ENCODE measurements at regions not wholly inside any gene's neighbourhood (a gene's known extent, or its start where the extent isn't known, plus 50 kb on each side); places are given as distances from the start of the nearest gene placed in this dataset.
A peak's percentile ranks its signal among the peaks of the same experiment; 100 is the strongest.

GRCh38 chr18:51580580-51580979, 383.1 kb upstream of the MEX3C start:
- DNase-seq (ENCODE audit: low read depth in 2 of 2), result no peak

- DNase-seq (ENCODE audit: low read depth in 2 of 2), result no peak
Measured at GRCh38 chr18:51582551-51582950, 385.1 kb upstream of the MEX3C start.

DNA sequence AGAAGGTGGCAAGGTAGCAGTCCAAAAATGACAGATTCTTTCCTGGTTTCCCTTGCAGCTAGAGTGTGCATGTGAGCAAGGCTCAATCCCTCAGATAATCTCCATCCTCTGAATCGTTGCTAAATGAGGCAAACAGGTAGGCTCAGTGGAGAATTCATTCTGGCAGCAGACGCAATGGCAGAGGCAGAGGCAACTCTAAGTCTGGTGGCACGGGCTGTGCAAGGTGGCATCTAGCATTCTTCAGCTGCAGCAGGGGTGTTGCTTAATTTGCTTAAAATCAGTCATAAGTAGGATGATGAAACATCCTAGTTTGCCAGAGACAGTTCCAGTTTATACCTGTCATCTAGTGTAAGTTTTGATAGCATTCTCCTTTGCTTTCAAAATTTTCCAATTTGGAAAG, 391.1 kb upstream of the MEX3C start:
- DNase-seq (ENCODE audit: low read depth in 2 of 2), result no peak

- no peak for DNase-seq (ENCODE audit: low read depth in 2 of 2)
Measured at GRCh38 chr18:51593931-51594330, 396.4 kb upstream of the MEX3C start.

- DNase-seq (ENCODE audit: low read depth in 2 of 2), result no peak
Measured at GRCh38 chr18:51603111-51603510, 405.6 kb upstream of the MEX3C start.

DNA sequence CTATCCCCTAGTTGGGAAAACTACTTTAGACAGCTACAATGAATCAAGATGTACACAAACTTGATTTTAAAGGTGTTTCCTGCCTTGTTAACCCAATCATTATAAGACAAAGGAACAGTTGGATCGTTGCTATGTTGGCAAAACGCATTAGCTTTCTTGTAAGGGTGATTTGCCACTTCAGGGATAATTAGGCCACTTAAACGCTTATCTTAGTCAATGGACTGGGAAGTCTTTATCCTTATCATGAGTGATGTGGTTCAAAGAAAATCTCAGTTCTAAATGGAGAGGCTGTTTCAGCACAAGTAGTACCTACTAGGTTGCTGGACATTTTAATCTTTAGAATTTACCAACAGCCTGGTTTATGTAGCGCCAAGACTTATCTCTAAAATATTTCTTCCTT, 406.1 kb upstream of the MEX3C start:
- DNase-seq (ENCODE audit: low read depth in 2 of 2), result no peak

DNA sequence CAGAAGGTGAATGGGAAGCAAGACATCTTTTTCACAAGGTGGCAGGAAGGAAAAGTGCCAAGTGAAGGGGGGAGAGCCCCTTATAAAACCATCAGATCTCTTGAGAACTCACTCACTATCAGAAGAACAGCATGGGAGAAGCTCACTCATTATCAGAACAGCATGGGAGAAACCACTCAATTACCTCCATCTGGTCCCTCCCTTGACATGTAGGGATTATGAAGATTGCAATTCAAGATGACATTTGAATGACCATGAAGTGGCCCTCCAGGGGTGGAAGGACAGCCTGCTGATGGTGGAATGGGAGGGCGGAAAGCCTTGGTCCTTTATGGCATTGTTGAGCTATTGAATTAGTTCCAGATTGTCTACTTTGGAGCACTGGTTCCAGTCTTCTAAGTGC, 413.0 kb upstream of the MEX3C start:
- no peak for DNase-seq (ENCODE audit: low read depth in 2 of 2)

- DNase-seq (ENCODE audit: low read depth in 2 of 2), result no peak
Measured at GRCh38 chr18:51611326-51611725, 413.8 kb upstream of the MEX3C start.

DNA sequence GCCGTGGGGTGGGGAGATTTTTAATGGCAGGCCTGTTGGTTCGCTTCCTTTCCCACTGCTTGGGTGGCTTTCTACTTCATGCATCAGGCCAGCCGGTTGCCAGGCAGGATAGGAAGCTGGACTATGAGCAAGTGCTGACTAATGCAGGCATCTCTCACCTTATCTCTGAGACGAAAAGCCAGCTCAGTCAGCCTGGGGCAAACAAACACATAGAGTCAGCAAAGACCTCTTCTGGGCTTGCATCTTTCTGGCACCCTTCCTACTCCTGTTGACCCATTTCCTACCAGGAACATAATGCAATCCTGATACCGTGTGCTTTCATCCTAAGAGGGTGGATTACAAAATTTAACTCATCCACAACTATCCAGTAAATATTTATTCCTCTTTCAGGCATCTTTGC, 416.6 kb upstream of the MEX3C start:
- no peak for DNase-seq (ENCODE audit: low read depth in 2 of 2)

GRCh38 chr18:51614967-51615571, 417.6 kb upstream of the MEX3C start:
- no peak for DNase-seq (ENCODE audit: low read depth in 2 of 2)

GRCh38 chr18:51617167-51617566, 419.7 kb upstream of the MEX3C start:
- DNase-seq (ENCODE audit: low read depth in 2 of 2), result no peak

DNA sequence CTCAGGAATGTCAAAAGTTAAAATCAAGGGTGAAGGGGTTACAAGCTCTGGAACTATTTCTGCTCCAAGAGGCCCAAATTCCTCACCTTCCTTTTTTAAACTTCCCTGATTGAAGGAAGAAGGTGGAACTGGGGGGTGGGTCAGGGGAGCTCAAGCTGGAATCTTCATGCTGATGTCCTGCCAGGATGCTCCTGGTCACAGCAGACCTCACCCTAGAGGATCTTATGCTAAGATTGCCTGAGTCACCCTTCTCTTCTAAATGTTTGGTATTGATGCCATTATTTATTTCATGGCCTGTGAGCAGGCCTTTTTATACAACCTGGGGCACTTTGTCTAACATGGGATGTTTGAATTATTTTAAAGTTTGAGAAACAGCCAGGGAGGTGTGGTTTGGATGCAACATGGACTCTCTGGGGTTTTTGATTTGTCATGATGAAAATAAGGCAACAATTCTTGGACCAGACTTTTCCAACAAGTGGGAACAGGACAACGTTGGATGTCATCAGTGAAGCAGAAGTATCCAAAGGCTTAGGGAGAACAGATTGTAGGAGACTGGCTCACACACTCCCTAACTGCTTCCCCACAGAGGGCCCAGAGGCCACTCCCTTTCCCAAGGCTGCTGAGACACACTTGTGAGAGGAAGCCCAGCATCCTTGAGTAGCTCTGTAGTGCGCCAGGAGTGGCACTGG, 420.2 kb upstream of the MEX3C start:
- DNase-seq (ENCODE audit: low read depth in 2 of 2), result no peak

DNA sequence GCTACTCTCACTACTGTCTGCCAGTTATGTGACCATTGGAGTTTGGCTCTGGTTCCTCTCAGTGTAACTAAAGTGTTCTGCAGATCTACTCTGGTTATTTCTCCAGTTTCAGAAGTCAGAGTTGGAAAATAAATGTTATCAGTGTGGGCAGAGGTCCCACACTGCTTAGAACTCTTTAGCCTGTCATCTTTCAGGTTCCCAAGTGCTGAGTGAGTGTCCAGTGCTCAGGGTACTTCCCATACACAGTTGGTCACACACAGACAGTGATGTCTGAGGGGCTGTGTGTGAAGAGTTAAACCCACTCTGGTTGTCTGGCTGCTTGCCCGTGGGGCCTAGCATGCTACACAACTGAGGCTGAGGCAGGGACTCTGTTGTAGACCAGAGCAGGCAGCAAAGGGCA, 421.8 kb upstream of the MEX3C start:
- DNase-seq (ENCODE audit: low read depth in 2 of 2), result no peak

- DNase-seq (ENCODE audit: low read depth in 2 of 2), result peak; percentile 20 to 21
Measured at GRCh38 chr18:51621113-51621863, 423.8 kb upstream of the MEX3C start.

GRCh38 chr18:51621864-51622160, 424.3 kb upstream of the MEX3C start:
- no peak for DNase-seq (ENCODE audit: low read depth in 2 of 2)

DNA sequence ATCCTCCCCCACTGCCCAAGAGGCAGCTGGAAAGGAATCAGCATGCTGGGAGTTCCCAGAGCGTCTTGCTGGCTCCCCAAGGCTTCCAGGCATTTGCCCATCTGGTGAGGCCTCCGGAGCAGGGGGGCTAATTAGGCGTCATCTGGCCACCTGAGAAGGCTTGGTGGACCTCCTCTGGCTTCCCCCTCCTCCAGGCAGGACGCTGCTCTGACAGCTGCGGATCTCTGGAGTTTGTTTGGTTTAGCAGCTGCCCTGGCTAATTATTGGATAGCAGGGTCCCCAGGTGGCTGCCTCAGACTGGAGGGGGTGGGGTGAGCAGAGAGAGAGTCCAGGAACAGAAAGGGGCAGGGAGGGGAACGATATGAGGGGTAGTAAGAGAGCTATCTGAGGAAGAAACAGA, 425.2 kb upstream of the MEX3C start:
- DNase-seq (ENCODE audit: low read depth in 2 of 2), result no peak

DNA sequence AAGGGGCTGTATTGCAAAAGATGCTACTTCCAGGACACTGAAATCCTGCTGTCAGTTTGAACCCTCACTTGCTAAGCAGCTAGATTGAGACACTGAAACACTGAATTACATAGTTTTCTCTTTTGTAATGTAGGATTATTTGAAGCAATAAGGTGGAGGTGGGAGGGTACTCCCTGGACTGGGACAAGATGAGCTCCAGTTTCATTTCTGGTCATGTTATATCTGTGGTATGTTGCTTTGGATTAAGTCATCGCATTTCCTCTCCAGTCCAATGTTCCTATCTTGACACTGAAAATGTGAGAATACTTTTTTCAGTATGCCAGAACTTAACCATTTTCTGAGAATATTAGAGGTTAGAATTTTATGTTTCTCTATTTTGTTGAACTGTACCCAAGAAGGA, 426.2 kb upstream of the MEX3C start:
- no peak for DNase-seq (ENCODE audit: low read depth in 2 of 2)

DNA sequence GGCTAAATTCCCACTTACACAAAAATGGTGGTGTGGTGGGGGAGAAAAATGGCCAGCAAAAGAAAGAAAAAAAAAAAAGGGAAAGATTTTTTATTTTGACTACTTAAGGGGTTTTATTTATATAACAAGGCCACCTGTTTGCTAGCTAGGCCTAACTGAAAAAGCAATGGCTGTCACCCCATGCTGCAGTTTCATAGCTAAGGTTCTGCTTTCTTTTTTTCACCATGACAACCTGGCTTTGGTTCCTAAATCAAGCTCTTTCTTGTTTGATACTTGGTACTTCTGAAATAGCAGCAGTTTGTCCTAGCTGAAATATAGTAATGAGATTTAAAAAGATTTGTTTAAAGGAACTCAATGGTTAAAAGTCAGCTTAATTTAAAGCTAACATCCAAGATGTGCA, 433.2 kb upstream of the MEX3C start:
- no peak for DNase-seq (ENCODE audit: low read depth in 2 of 2)

GRCh38 chr18:51637881-51638280, 440.4 kb upstream of the MEX3C start:
- DNase-seq (ENCODE audit: low read depth in 2 of 2), result no peak

DNA sequence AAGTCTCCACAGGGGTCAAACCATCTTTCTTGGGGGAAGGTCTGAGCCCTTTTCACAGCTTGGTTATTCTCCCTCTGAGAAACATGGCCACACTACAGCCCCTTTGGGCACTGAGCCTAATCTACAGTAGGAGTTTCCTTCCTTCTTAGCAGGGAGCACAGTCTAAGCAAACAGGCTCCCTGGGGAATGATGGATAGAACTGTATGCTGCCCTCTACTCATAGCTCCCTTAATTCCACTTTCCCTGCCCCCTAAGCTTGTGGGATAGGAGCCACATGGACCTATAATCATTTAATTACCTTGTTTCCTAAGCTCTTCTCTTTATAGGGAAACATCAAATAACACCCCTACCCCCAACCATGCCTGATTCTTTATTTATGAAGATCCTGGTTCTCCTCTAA, 442.1 kb upstream of the MEX3C start:
- no peak for DNase-seq (ENCODE audit: low read depth in 2 of 2)

- no peak for DNase-seq (ENCODE audit: low read depth in 2 of 2)
Measured at GRCh38 chr18:51643483-51643882, 446.0 kb upstream of the MEX3C start.

- DNase-seq (ENCODE audit: low read depth in 2 of 2), result no peak
Measured at GRCh38 chr18:51645607-51646006, 448.1 kb upstream of the MEX3C start.

DNA sequence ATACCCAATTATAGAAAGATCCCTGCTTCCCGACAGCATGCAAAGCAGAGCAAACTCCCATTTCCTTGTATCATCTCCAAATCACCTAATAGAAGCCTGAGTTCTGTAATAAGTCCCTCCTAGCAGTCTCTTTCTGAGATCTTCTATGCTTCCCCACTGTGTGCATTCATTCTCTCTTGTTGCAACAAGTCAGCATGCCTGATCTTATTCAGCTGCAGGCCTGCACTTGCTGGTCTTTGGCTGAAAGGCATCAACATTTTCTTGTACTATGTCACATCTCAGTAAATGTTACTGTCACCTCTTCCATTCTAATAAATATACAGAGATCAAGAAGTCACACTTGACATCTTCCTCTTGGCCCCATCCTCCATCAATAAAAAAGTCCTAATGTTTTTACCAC, 449.9 kb upstream of the MEX3C start:
- no peak for DNase-seq (ENCODE audit: low read depth in 2 of 2)

Measured in fibroblast of skin of left quadriceps (primary cell).